ENCODE measurements at regions not wholly inside any gene's neighbourhood (a gene's known extent, or its start where the extent isn't known, plus 50 kb on each side); places are given as distances from the start of the nearest gene placed in this dataset.

GRCh38 chr2:162888652-162889051, 50.1 kb upstream of the KCNH7 start:
- ATAC-seq, result no peak
- TF ChIP-seq CTCF (IDR thresholded peaks at IDR 0.05), result no peak
- intact Hi-C loops (cut with DNase I), result no loop called here
- no peaks in the 10 kb centered on the region for H3K27me3 ChIP-seq
- no peak overlapping the region for H3K4me3 ChIP-seq
- H3K4me1 ChIP-seq, result no peaks in the 10 kb centered on the region
- H3K36me3 ChIP-seq, result no peaks in the 10 kb centered on the region
- H3K9me3 ChIP-seq, result no peaks in the 10 kb centered on the region
- no peak overlapping the region for H3K27ac ChIP-seq
- no peak for DNase-seq
